HCT116 (cell line): ENCODE measurements at regions not wholly inside any gene's neighbourhood (a gene's known extent, or its start where the extent isn't known, plus 50 kb on each side); places are given as distances from the start of the nearest gene placed in this dataset.

Experiments used
- ATAC-seq: fragments of 200-7000 bp; cut with Tn5 transposase; 2 replicates; pipeline ENCODE4 v1.9.1; 2020; ENCODE audit warnings: mild to moderate bottlenecking, moderate library complexity
- BruUV-seq: library from RNA; stranded (reverse); fragments of 400-500 nt; replicated peaks from 2 replicates; lab custom pipeline; 2021; lab: Mats Ljungman, UMichigan
- CTCF ChIA-PET: fragments of 300-600 bp; sonication (Branson Sonifier 250); formaldehyde crosslinking; loops from one replicate; lab custom pipeline; 2021; ENCODE audit warnings: antibody characterized with exemption; lab: Charles Lee
- POLR2A ChIA-PET: fragments of 300-600, 350-600 bp; sonication (Branson Sonifier 250); formaldehyde crosslinking; loops from one replicate; lab custom pipeline; 2021; ENCODE audit warnings: antibody characterized with exemption; lab: Charles Lee
- RAD21 ChIA-PET, 2 experiments: fragments of 300-600 bp; sonication (Branson Sonifier 250); formaldehyde crosslinking; loops; one replicate each; lab custom pipeline; 2023; ENCODE audit warnings: low total read pairs in 2 of 2; ENCODE audit not compliant: uncharacterized antibody in 2 of 2, unreplicated experiment in 2 of 2, low non-redundant PET in 1 of 2; lab: Charles Lee
- DNase-seq: peaks from one replicate; pipeline ENCODE4 v3.0.0-alpha.2; 2010; ENCODE audit warnings: low read depth, low spot score
- H2AFZ ChIP-seq: fragments of 200-600 bp; shearing (Covaris generic), sonication (generic); 2 replicates; pipeline ENCODE4 v1.6.1; 2017; ENCODE audit warnings: low read depth, mixed run types, mixed read lengths, antibody characterized with exemption, low read length; ENCODE audit not compliant: poor library complexity, severe bottlenecking
- H3K27ac ChIP-seq: 2 replicates; pipeline ENCODE4 v1.5.1; 2012; ENCODE audit warnings: low read depth, low read length
- H3K27me3 ChIP-seq: fragments of 200-600 bp; sonication (generic); 2 replicates; pipeline ENCODE4 v1.6.1; 2016; ENCODE audit warnings: mixed run types, low read length, mixed read lengths; ENCODE audit not compliant: insufficient read depth
- H3K36me3 ChIP-seq, 2 experiments: fragments of 200-500 bp in 1 of 2; fragments of 200-600 bp in 1 of 2; sonication (Bioruptor generic) in 1 of 2; sonication (generic) in 1 of 2; 2 replicates each; pipeline versions ENCODE4 v1.5.1 to v1.6.1; 2014 to 2016; ENCODE audit warnings: low read length in 2 of 2, inconsistent platforms in 1 of 2, mixed read lengths in 1 of 2, mixed run types in 1 of 2; ENCODE audit not compliant: insufficient read depth in 2 of 2, control insufficient read depth in 1 of 2
- H3K4me1 ChIP-seq, 2 experiments: fragments of 200-600 bp in 1 of 2; sonication (generic) in 1 of 2; 2 replicates each; pipeline versions ENCODE4 v1.5.1 to v1.6.1; 2012 to 2017; ENCODE audit warnings: low read length in 2 of 2, inconsistent platforms in 1 of 2, mild to moderate bottlenecking in 1 of 2, mixed read lengths in 1 of 2, mixed run types in 1 of 2, moderate library complexity in 1 of 2; ENCODE audit not compliant: insufficient read depth in 2 of 2, control insufficient read depth in 1 of 2
- H3K4me2 ChIP-seq: fragments of 200-600 bp; sonication (generic); 2 replicates; pipeline ENCODE4 v1.6.1; 2017; ENCODE audit warnings: mixed run types, low read length, mixed read lengths
- H3K4me3 ChIP-seq, 2 experiments: fragments of 200-600 bp in 1 of 2; sonication (generic) in 1 of 2; replicated peaks in 1 of 2; 2 replicates each; pipeline ENCODE4 v1.5.1; 2011 to 2016; ENCODE audit warnings: low read length in 2 of 2, control low read depth in 1 of 2, low read depth in 1 of 2, mild to moderate bottlenecking in 1 of 2, mixed read lengths in 1 of 2, mixed run types in 1 of 2
- H3K79me2 ChIP-seq: fragments of 200-600 bp; sonication (generic); 2 replicates; pipeline ENCODE4 v1.6.1; 2017; ENCODE audit warnings: mild to moderate bottlenecking, mixed run types, low read length, moderate library complexity, mixed read lengths; ENCODE audit not compliant: insufficient read depth
- H3K9ac ChIP-seq: fragments of 200-600 bp; sonication (generic); 2 replicates; pipeline ENCODE4 v1.6.1; 2016; ENCODE audit warnings: low read length, mixed read lengths
- H3K9me2 ChIP-seq: fragments of 200-600 bp; sonication (generic), shearing (Covaris generic); 2 replicates; pipeline ENCODE4 v1.6.1; 2017; ENCODE audit warnings: mixed run types, mild to moderate bottlenecking, moderate library complexity; ENCODE audit not compliant: insufficient read depth
- H3K9me3 ChIP-seq, 2 experiments: fragments of 200-500 bp in 1 of 2; fragments of 200-600 bp in 1 of 2; sonication (Bioruptor generic) in 1 of 2; sonication (generic) in 1 of 2; 2 replicates each; pipeline ENCODE4 v1.6.1; 2014 to 2017; ENCODE audit warnings: low read length in 2 of 2, mixed read lengths in 2 of 2, inconsistent platforms in 1 of 2, low read depth in 1 of 2, mild to moderate bottlenecking in 1 of 2, mixed run types in 1 of 2, moderate library complexity in 1 of 2; ENCODE audit not compliant: control insufficient read depth in 1 of 2, insufficient read depth in 1 of 2
- H4K20me1 ChIP-seq: fragments of 200-600 bp; sonication (generic), shearing (Covaris generic); 2 replicates; pipeline ENCODE4 v1.6.1; 2017; ENCODE audit warnings: mixed run types, mild to moderate bottlenecking, moderate library complexity; ENCODE audit not compliant: insufficient read depth
- JUND ChIP-seq: IDR thresholded peaks from 2 replicates; pipeline ENCODE4 v1.6.1; 2012
- TCF7L2 ChIP-seq: IDR thresholded peaks from 2 replicates; pipeline ENCODE4 v1.7.0; 2011; ENCODE audit warnings: borderline replicate concordance, inconsistent platforms; ENCODE audit not compliant: insufficient read depth, insufficient read length; ENCODE audit errors: extremely low read depth
- intact Hi-C: fragments of 100-400 bp; cut with micrococcal nuclease; formaldehyde crosslinking; loops from 2 replicates; pipeline ENCODE4 v1.10.0; 2022
- TF ChIP-seq, protein P1 (sequence below), 3 experiments: fragments of 200-600 bp in 1 of 3; sonication (generic) in 1 of 3; IDR thresholded peaks in 2 of 3; conservative IDR thresholded peaks in 1 of 3; 2 replicates each; pipeline ENCODE4 v1.5.1; 2012 to 2017; ENCODE audit warnings: low read depth in 2 of 3, low read length in 2 of 3, antibody characterized with exemption in 1 of 3, borderline replicate concordance in 1 of 3, control low read depth in 1 of 3, mild to moderate bottlenecking in 1 of 3, mixed read lengths in 1 of 3, mixed run types in 1 of 3, moderate library complexity in 1 of 3; ENCODE audit not compliant: insufficient read depth in 1 of 3

DNA sequence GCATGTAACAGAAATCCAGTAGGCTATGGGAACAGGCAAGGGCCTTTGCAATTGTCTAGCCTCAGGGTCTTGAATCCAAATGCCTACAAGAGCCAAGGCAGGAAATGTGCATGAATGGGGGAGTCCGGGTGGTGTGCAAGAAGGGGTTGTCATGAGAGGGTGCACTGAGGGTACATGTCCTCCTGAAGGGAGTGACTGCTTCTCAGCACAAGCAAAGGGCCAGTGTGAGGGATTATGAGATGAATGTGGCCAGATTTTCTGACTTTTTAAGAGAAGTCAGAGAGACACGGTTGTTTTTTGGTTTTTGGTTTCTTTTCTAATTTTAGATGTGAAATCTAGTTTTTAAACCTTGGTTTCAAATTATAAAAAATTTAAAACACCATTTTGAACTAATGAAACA lies 76.5 kb upstream of the LSM6 start:
- no TSS peak for BruUV-seq
- H3K9me2 ChIP-seq = no peaks in the 10 kb centered on the region
- RAD21 ChIA-PET = no interaction called here
- POLR2A ChIA-PET = no interaction called here
- no peaks in the 10 kb centered on the region for H3K27me3 ChIP-seq
- ATAC-seq (no peak), DNase-seq (no peak)
- H4K20me1 ChIP-seq = no peaks in the 10 kb centered on the region
- CTCF ChIA-PET = no interaction called here
- H3K79me2 ChIP-seq = no peaks in the 10 kb centered on the region
- no peaks in the 10 kb centered on the region for H3K9me3 ChIP-seq
- no peak overlapping the region for H3K4me2 ChIP-seq
- no peak overlapping the region for H2AFZ ChIP-seq
- no peak overlapping the region for H3K9ac ChIP-seq
- no peak for TF ChIP-seq JUND
- no peak for TF ChIP-seq TCF7L2
- intact Hi-C loops = loop anchor here (10.0 kb wide), 2 partner anchors 236 to 816 kb away; no protein-coding TSS in a partner anchor
- H3K36me3 ChIP-seq = no peaks in the 10 kb centered on the region
- no peaks in the 10 kb centered on the region for H3K4me1 ChIP-seq
- H3K27ac ChIP-seq = no peak overlapping the region
- no peak overlapping the region for H3K4me3 ChIP-seq

- TF ChIP-seq, protein P1, sequence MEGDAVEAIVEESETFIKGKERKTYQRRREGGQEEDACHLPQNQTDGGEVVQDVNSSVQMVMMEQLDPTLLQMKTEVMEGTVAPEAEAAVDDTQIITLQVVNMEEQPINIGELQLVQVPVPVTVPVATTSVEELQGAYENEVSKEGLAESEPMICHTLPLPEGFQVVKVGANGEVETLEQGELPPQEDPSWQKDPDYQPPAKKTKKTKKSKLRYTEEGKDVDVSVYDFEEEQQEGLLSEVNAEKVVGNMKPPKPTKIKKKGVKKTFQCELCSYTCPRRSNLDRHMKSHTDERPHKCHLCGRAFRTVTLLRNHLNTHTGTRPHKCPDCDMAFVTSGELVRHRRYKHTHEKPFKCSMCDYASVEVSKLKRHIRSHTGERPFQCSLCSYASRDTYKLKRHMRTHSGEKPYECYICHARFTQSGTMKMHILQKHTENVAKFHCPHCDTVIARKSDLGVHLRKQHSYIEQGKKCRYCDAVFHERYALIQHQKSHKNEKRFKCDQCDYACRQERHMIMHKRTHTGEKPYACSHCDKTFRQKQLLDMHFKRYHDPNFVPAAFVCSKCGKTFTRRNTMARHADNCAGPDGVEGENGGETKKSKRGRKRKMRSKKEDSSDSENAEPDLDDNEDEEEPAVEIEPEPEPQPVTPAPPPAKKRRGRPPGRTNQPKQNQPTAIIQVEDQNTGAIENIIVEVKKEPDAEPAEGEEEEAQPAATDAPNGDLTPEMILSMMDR (IDR thresholded peaks at IDR 0.05 in 2 of 3, conservative IDR thresholded peaks at IDR 0.05 in 1 of 3; ENCODE audit: borderline replicate concordance in 1 of 3, insufficient read depth in 1 of 3, low read depth in 2 of 3, low read length in 2 of 3) = no peak
- DNase-seq (no peak), ATAC-seq (no peak)
- intact Hi-C loops = loop anchor here (10.0 kb wide), 2 partner anchors 236 to 816 kb away; no protein-coding TSS in a partner anchor
- H4K20me1 ChIP-seq = no peaks in the 10 kb centered on the region
- H3K4me1 ChIP-seq = no peaks in the 10 kb centered on the region
- no peaks in the 10 kb centered on the region for H3K27me3 ChIP-seq
- H3K79me2 ChIP-seq = no peaks in the 10 kb centered on the region
- no peak overlapping the region for H3K27ac ChIP-seq
- no peaks in the 10 kb centered on the region for H3K36me3 ChIP-seq
- BruUV-seq = no TSS peak
- H3K9me2 ChIP-seq = no peaks in the 10 kb centered on the region
- no peak overlapping the region for H3K4me3 ChIP-seq
- H3K9me3 ChIP-seq = no peaks in the 10 kb centered on the region
- H3K9ac ChIP-seq = no peak overlapping the region
- CTCF ChIA-PET = no interaction called here
- POLR2A ChIA-PET = no interaction called here
- H3K4me2 ChIP-seq = no peak overlapping the region
- RAD21 ChIA-PET = no interaction called here
- H2AFZ ChIP-seq = no peak overlapping the region
Measured at GRCh38 chr4:146098397-146098796, 77.1 kb upstream of the LSM6 start.
